ENCODE measurements at regions not wholly inside any gene's neighbourhood (a gene's known extent, or its start where the extent isn't known, plus 50 kb on each side); places are given as distances from the start of the nearest gene placed in this dataset.
"Not testable (repeated sequence)": the region's sequence is repeated elsewhere in the genome, so short reads cannot be mapped to it uniquely, and the experiment has no call there.

GRCh38 chrX:139475432-139475831 lies 55.1 kb upstream of the F9 start:
- Mint-ChIP-seq H3K4me3 (no peak overlapping the region), H3K27ac (no peak overlapping the region), H3K27me3 (no peaks in the 10 kb centered on the region), H3K9me3 (no peaks in the 10 kb centered on the region), H3K4me1 (no peaks in the 10 kb centered on the region)
- DNase-seq: no peak
- ATAC-seq: no peak

GRCh38 chrX:139461945-139462344 lies 68.6 kb upstream of the F9 start:
- ATAC-seq, H3K27ac Mint-ChIP-seq, H3K4me3 Mint-ChIP-seq, H3K27me3 Mint-ChIP-seq, H3K4me1 Mint-ChIP-seq, DNase-seq: not testable (repeated sequence)
- H3K9me3 Mint-ChIP-seq: peaks cover 4 to 10% of the 10 kb centered on the region in 2 donors

DNA sequence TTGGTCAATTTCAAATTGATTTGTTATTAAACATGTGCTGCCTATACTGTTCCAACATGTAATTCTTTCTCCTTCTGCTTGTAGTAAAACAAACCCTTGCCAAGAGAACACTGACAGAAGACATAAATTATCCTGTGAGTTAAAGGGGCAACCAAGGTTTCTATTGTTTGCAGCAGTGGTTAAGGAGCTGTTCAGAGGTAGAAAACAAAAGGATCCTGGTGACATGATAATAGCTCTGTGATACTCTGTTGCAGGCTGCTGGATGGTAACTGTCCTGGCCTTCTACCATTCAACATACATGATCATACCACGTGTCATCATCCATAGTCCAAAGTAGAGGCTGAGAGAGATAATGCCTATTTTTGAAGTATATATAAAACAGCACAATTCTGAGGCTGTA lies 75.8 kb upstream of the F9 start:
- Mint-ChIP-seq H3K4me3 (no peak overlapping the region), H3K9me3 (no peaks in the 10 kb centered on the region), H3K27me3 (no peaks in the 10 kb centered on the region), H3K4me1 (no peaks in the 10 kb centered on the region), H3K27ac (no peak overlapping the region)
- ATAC-seq (no peak), DNase-seq (no peak)

DNA sequence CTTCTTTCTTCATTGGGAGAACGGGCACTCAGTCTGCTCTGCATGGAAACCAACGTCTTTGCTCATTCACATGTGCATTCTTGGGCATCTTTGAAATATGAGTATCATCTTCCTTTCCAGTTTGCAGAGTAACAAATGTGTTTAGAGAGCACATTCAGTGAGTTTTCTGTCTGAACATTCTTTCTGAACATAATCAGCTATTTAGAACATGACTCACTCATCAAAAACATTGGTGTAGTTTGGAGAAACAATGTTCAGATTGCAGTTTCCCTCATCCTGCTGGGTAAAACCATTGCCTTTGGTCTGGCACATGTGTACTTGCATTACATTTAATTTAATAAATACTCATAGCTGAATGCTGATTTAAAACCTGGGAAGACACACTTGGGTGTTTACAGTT lies 81.5 kb upstream of the F9 start:
- no peak for ATAC-seq
- Mint-ChIP-seq H3K27ac (no peak overlapping the region), H3K4me1 (no peaks in the 10 kb centered on the region)

DNA sequence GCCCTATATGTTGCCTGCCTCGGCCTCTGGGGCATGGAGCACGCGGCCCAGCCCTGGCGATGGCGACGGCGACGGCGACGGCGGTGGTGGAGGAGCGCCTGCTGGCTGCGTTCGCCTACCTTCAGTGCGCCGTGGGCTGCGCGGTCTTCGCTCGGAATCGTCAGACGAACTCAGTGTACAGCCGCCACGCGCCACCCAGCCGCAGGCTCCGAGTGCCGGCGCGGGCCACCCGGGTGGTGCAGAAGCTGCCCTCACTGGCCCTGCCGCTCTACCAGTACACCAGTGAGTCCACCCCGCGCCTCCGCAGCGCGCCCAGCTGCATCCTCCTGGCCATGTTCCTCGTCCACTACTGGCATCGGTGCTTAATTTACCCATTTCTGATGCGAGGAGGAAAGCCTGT lies 83.7 kb upstream of the F9 start:
- Mint-ChIP-seq H3K9me3 (peaks cover 0 to 8% of the 10 kb centered on the region in 2 donors), H3K4me3 (no peak overlapping the region), H3K4me1 (no peaks in the 10 kb centered on the region), H3K27ac (no peak overlapping the region), H3K27me3 (no peaks in the 10 kb centered on the region)
- no peak for DNase-seq
- no peak for ATAC-seq

More for the DNA sequence above, 81.5 kb upstream of the F9 start:
- no peak for DNase-seq
- Mint-ChIP-seq H3K9me3 (peaks cover 0 to 6% of the 10 kb centered on the region in 2 donors), H3K4me3 (no peak overlapping the region), H3K27me3 (no peaks in the 10 kb centered on the region)

- ATAC-seq (no peak), DNase-seq (no peak)
- Mint-ChIP-seq H3K4me3 (no peak overlapping the region), H3K27me3 (no peaks in the 10 kb centered on the region), H3K27ac (no peak overlapping the region), H3K9me3 (no peaks in the 10 kb centered on the region), H3K4me1 (no peaks in the 10 kb centered on the region)
Observed at GRCh38 chrX:139429913-139430312, 100.6 kb upstream of the F9 start.

- no peaks in the 10 kb centered on the region for H3K4me1 Mint-ChIP-seq
- no peak overlapping the region for H3K27ac Mint-ChIP-seq
- no peaks in the 10 kb centered on the region for H3K9me3 Mint-ChIP-seq
- ATAC-seq (no peak), DNase-seq (no peak)
- H3K4me3 Mint-ChIP-seq: no peak overlapping the region
- H3K27me3 Mint-ChIP-seq: no peaks in the 10 kb centered on the region
Observed at GRCh38 chrX:139423186-139423585, 107.4 kb upstream of the F9 start.

DNA sequence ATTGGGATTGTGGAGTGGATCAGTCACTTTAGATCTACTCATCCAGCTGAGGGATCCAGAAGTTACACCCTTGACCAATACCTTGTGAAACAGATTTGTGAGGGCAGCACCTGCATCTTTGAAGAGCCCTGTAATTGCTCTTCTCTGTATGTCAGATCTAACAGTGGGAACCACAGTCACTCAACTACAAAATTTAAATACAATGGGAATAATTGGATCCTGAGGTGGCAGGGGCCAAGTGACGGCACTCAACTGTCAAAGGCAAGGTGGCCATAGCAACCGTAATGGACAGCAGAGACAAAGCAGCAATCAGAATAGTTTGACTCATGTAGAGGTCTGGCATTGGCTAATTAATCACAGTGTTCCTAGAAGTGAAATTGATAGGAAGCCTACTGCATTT lies 132.3 kb upstream of the F9 start:
- ATAC-seq, H3K4me3 Mint-ChIP-seq, H3K27me3 Mint-ChIP-seq, H3K4me1 Mint-ChIP-seq, DNase-seq, H3K27ac Mint-ChIP-seq, H3K9me3 Mint-ChIP-seq: not testable (repeated sequence)

GRCh38 chrX:139388254-139388653 lies 142.3 kb upstream of the F9 start:
- Mint-ChIP-seq H3K4me3 (no peak overlapping the region), H3K27me3 (no peaks in the 10 kb centered on the region), H3K9me3 (no peaks in the 10 kb centered on the region), H3K4me1 (no peaks in the 10 kb centered on the region), H3K27ac (no peak overlapping the region)
- no peak for DNase-seq
- ATAC-seq: no peak

DNA sequence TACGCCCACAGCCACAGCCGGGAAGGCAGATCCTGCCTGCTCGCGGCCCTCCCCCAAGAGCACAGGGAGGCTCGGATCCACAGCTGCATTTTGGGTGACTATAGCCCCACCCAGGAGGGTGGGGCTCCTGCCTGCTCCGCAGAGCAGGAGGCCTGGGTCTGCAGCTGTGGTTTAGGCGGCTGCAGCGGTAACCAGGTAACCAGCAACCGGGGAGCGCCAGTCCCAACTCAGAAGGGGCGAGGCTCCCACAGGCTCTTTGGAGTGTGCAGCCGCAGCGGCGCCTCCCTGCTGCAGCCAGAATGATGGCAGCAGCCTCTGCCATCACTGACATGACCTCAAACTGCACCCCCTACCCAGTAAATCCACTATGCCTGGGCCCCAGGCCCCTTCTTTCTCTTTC lies 148.0 kb upstream of the F9 start:
- no peak overlapping the region for H3K27ac Mint-ChIP-seq
- H3K27me3 Mint-ChIP-seq: no peaks in the 10 kb centered on the region
- peaks cover 4 to 7% of the 10 kb centered on the region in 2 donors for H3K9me3 Mint-ChIP-seq

GRCh38 chrX:139376547-139376946 lies 154.0 kb upstream of the F9 start:
- not testable (repeated sequence) for H3K27me3 Mint-ChIP-seq, H3K27ac Mint-ChIP-seq, H3K4me1 Mint-ChIP-seq, ATAC-seq, DNase-seq, H3K4me3 Mint-ChIP-seq, H3K9me3 Mint-ChIP-seq

More for the DNA sequence above, 148.0 kb upstream of the F9 start:
- ATAC-seq (no peak), DNase-seq (no peak)
- H3K4me1 Mint-ChIP-seq: no peaks in the 10 kb centered on the region
- H3K4me3 Mint-ChIP-seq: no peak overlapping the region

- no peaks in the 10 kb centered on the region for H3K27me3 Mint-ChIP-seq
Observed at GRCh38 chrX:139360356-139360755, 170.2 kb upstream of the F9 start.

GRCh38 chrX:139342594-139342991 lies 187.9 kb upstream of the F9 start:
- DNase-seq, H3K27me3 Mint-ChIP-seq, H3K4me3 Mint-ChIP-seq, H3K4me1 Mint-ChIP-seq, H3K27ac Mint-ChIP-seq, ATAC-seq, H3K9me3 Mint-ChIP-seq: not testable (repeated sequence)

More at GRCh38 chrX:139360356-139360755, 170.2 kb upstream of the F9 start:
- Mint-ChIP-seq H3K4me1 (no peaks in the 10 kb centered on the region), H3K9me3 (no peaks in the 10 kb centered on the region), H3K27ac (no peak overlapping the region), H3K4me3 (no peak overlapping the region)
- no peak for ATAC-seq
- DNase-seq: no peak

- not testable (repeated sequence) for ATAC-seq, H3K9me3 Mint-ChIP-seq, DNase-seq, H3K4me1 Mint-ChIP-seq, H3K4me3 Mint-ChIP-seq, H3K27ac Mint-ChIP-seq, H3K27me3 Mint-ChIP-seq
Observed at GRCh38 chrX:139341855-139342593, 188.5 kb upstream of the F9 start.

DNA sequence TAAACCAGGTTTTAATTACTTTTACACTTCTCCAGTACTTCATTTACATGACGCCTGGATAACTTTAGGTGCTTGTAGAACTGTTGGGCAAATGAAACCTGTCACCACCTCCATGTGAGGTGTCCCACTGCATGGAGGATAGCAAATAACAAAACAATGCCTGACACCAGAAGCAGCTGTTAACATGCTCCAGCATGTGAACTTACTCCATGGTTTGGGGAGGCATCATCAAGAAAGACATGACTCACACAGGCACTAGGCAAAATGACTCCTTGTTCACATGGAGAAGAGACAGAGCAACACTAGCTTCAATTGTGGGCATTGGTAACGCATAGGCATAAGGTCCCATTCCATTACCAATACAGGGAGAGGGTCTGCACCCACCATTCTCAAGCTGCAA lies 198.1 kb upstream of the F9 start:
- Mint-ChIP-seq H3K4me1 (no peaks in the 10 kb centered on the region), H3K4me3 (no peak overlapping the region), H3K9me3 (no peaks in the 10 kb centered on the region), H3K27ac (no peak overlapping the region), H3K27me3 (no peaks in the 10 kb centered on the region)
- no peak for DNase-seq
- no peak for ATAC-seq

- H3K27ac Mint-ChIP-seq: no peak overlapping the region
- no peaks in the 10 kb centered on the region for H3K9me3 Mint-ChIP-seq
- ATAC-seq (no peak), DNase-seq (no peak)
- no peaks in the 10 kb centered on the region for H3K27me3 Mint-ChIP-seq
- H3K4me1 Mint-ChIP-seq: no peaks in the 10 kb centered on the region
- no peak overlapping the region for H3K4me3 Mint-ChIP-seq
Observed at GRCh38 chrX:139327355-139327754, 203.2 kb upstream of the F9 start.

- DNase-seq (no peak), ATAC-seq (no peak)
- no peak overlapping the region for H3K4me3 Mint-ChIP-seq
- H3K9me3 Mint-ChIP-seq: no peaks in the 10 kb centered on the region
- no peaks in the 10 kb centered on the region for H3K4me1 Mint-ChIP-seq
- H3K27me3 Mint-ChIP-seq: no peaks in the 10 kb centered on the region
- no peak overlapping the region for H3K27ac Mint-ChIP-seq
Observed at GRCh38 chrX:139324756-139325155, 205.8 kb upstream of the F9 start.

Measured in stimulated activated naive CD8-positive, alpha-beta T cell treated with anti-CD3 and anti-CD28 coated beads, Interleukin-15, amount 100 ng/mL, for 72 hours (primary cell).